ENCODE measurements at regions not wholly inside any gene's neighbourhood (a gene's known extent, or its start where the extent isn't known, plus 50 kb on each side); places are given as distances from the start of the nearest gene placed in this dataset.
"Not testable (repeated sequence)": the region's sequence is repeated elsewhere in the genome, so short reads cannot be mapped to it uniquely, and the experiment has no call there.

- H3K36me3 ChIP-seq (ENCODE audit: insufficient read depth, low read length), result no peaks in the 10 kb centered on the region
These were observed 637.0 kb upstream of the RBFOX1 start for GRCh38 chr16:6695666-6696065.

GRCh38 chr16:6694636-6695035, 638.0 kb upstream of the RBFOX1 start:
- Histone ChIP-seq H3K9me3 (ENCODE audit: control insufficient read depth, insufficient read depth, low read length) (no peaks in the 10 kb centered on the region), H3K9ac (ENCODE audit: low read depth, low read length) (no peak overlapping the region), H3K4me1 (ENCODE audit: insufficient read depth, low read length) (no peaks in the 10 kb centered on the region), H3K36me3 (ENCODE audit: insufficient read depth, low read length) (no peaks in the 10 kb centered on the region)

More at GRCh38 chr16:6695666-6696065, 637.0 kb upstream of the RBFOX1 start:
- H3K9ac ChIP-seq (ENCODE audit: low read depth, low read length), result no peak overlapping the region
- H3K9me3 ChIP-seq (ENCODE audit: control insufficient read depth, insufficient read depth, low read length), result no peaks in the 10 kb centered on the region
- no peaks in the 10 kb centered on the region for H3K4me1 ChIP-seq (ENCODE audit: insufficient read depth, low read length)

GRCh38 chr16:6693418-6693817, 639.2 kb upstream of the RBFOX1 start:
- not testable (repeated sequence) for H3K9ac ChIP-seq (ENCODE audit: low read depth, low read length); H3K4me1 ChIP-seq (ENCODE audit: insufficient read depth, low read length); H3K9me3 ChIP-seq (ENCODE audit: control insufficient read depth, insufficient read depth, low read length); H3K36me3 ChIP-seq (ENCODE audit: insufficient read depth, low read length)

- no peaks in the 10 kb centered on the region for H3K36me3 ChIP-seq (ENCODE audit: insufficient read depth, low read length)
- H3K9ac ChIP-seq (ENCODE audit: low read depth, low read length), result no peak overlapping the region
- H3K9me3 ChIP-seq (ENCODE audit: control insufficient read depth, insufficient read depth, low read length), result no peaks in the 10 kb centered on the region
- H3K4me1 ChIP-seq (ENCODE audit: insufficient read depth, low read length), result no peaks in the 10 kb centered on the region
These were observed 639.8 kb upstream of the RBFOX1 start for GRCh38 chr16:6692874-6693273.

- Histone ChIP-seq H3K4me1 (ENCODE audit: insufficient read depth, low read length) (no peaks in the 10 kb centered on the region), H3K9ac (ENCODE audit: low read depth, low read length) (no peak overlapping the region), H3K9me3 (ENCODE audit: control insufficient read depth, insufficient read depth, low read length) (no peaks in the 10 kb centered on the region), H3K36me3 (ENCODE audit: insufficient read depth, low read length) (no peaks in the 10 kb centered on the region)
These were observed 641.9 kb upstream of the RBFOX1 start for GRCh38 chr16:6690741-6691140.

- no peaks in the 10 kb centered on the region for H3K36me3 ChIP-seq (ENCODE audit: insufficient read depth, low read length)
- no peak overlapping the region for H3K9ac ChIP-seq (ENCODE audit: low read depth, low read length)
- no peaks in the 10 kb centered on the region for H3K9me3 ChIP-seq (ENCODE audit: control insufficient read depth, insufficient read depth, low read length)
- H3K4me1 ChIP-seq (ENCODE audit: insufficient read depth, low read length), result no peaks in the 10 kb centered on the region
These were observed 643.0 kb upstream of the RBFOX1 start for GRCh38 chr16:6689643-6690042.

GRCh38 chr16:6687593-6687992, 645.1 kb upstream of the RBFOX1 start:
- no peaks in the 10 kb centered on the region for H3K9me3 ChIP-seq (ENCODE audit: control insufficient read depth, insufficient read depth, low read length)
- no peak overlapping the region for H3K9ac ChIP-seq (ENCODE audit: low read depth, low read length)
- no peaks in the 10 kb centered on the region for H3K36me3 ChIP-seq (ENCODE audit: insufficient read depth, low read length)
- H3K4me1 ChIP-seq (ENCODE audit: insufficient read depth, low read length), result no peaks in the 10 kb centered on the region

- no peak overlapping the region for H3K9ac ChIP-seq (ENCODE audit: low read depth, low read length)
- no peaks in the 10 kb centered on the region for H3K36me3 ChIP-seq (ENCODE audit: insufficient read depth, low read length)
- H3K9me3 ChIP-seq (ENCODE audit: control insufficient read depth, insufficient read depth, low read length), result no peaks in the 10 kb centered on the region
- no peaks in the 10 kb centered on the region for H3K4me1 ChIP-seq (ENCODE audit: insufficient read depth, low read length)
These were observed 648.5 kb upstream of the RBFOX1 start for GRCh38 chr16:6684076-6684673.

GRCh38 chr16:6682142-6682811, 650.4 kb upstream of the RBFOX1 start:
- Histone ChIP-seq H3K36me3 (ENCODE audit: insufficient read depth, low read length) (no peaks in the 10 kb centered on the region), H3K4me1 (ENCODE audit: insufficient read depth, low read length) (no peaks in the 10 kb centered on the region), H3K9ac (ENCODE audit: low read depth, low read length) (peak overlapping the region; percentile 46; the same call in 1 of the 2 replicates), H3K9me3 (ENCODE audit: control insufficient read depth, insufficient read depth, low read length) (no peaks in the 10 kb centered on the region)

- no peaks in the 10 kb centered on the region for H3K36me3 ChIP-seq (ENCODE audit: insufficient read depth, low read length)
- H3K9ac ChIP-seq (ENCODE audit: low read depth, low read length), result no peak overlapping the region
- H3K4me1 ChIP-seq (ENCODE audit: insufficient read depth, low read length), result no peaks in the 10 kb centered on the region
- H3K9me3 ChIP-seq (ENCODE audit: control insufficient read depth, insufficient read depth, low read length), result no peaks in the 10 kb centered on the region
These were observed 654.1 kb upstream of the RBFOX1 start for GRCh38 chr16:6678586-6678985.

- Histone ChIP-seq H3K9ac (ENCODE audit: low read depth, low read length) (no peak overlapping the region), H3K9me3 (ENCODE audit: control insufficient read depth, insufficient read depth, low read length) (no peaks in the 10 kb centered on the region), H3K4me1 (ENCODE audit: insufficient read depth, low read length) (no peaks in the 10 kb centered on the region), H3K36me3 (ENCODE audit: insufficient read depth, low read length) (no peaks in the 10 kb centered on the region)
These were observed 658.6 kb upstream of the RBFOX1 start for GRCh38 chr16:6674071-6674470.

GRCh38 chr16:6672507-6672906, 660.1 kb upstream of the RBFOX1 start:
- no peaks in the 10 kb centered on the region for H3K36me3 ChIP-seq (ENCODE audit: insufficient read depth, low read length)
- no peak overlapping the region for H3K9ac ChIP-seq (ENCODE audit: low read depth, low read length)
- H3K9me3 ChIP-seq (ENCODE audit: control insufficient read depth, insufficient read depth, low read length), result no peaks in the 10 kb centered on the region
- H3K4me1 ChIP-seq (ENCODE audit: insufficient read depth, low read length), result no peaks in the 10 kb centered on the region

- Histone ChIP-seq H3K9me3 (ENCODE audit: control insufficient read depth, insufficient read depth, low read length) (no peaks in the 10 kb centered on the region), H3K4me1 (ENCODE audit: insufficient read depth, low read length) (no peaks in the 10 kb centered on the region), H3K9ac (ENCODE audit: low read depth, low read length) (no peak overlapping the region), H3K36me3 (ENCODE audit: insufficient read depth, low read length) (no peaks in the 10 kb centered on the region)
These were observed 665.3 kb upstream of the RBFOX1 start for GRCh38 chr16:6667393-6667792.

GRCh38 chr16:6665126-6665525, 667.5 kb upstream of the RBFOX1 start:
- no peaks in the 10 kb centered on the region for H3K4me1 ChIP-seq (ENCODE audit: insufficient read depth, low read length)

GRCh38 chr16:6663668-6664067, 669.0 kb upstream of the RBFOX1 start:
- no peaks in the 10 kb centered on the region for H3K36me3 ChIP-seq (ENCODE audit: insufficient read depth, low read length)
- H3K9me3 ChIP-seq (ENCODE audit: control insufficient read depth, insufficient read depth, low read length), result no peaks in the 10 kb centered on the region
- no peak overlapping the region for H3K9ac ChIP-seq (ENCODE audit: low read depth, low read length)
- no peaks in the 10 kb centered on the region for H3K4me1 ChIP-seq (ENCODE audit: insufficient read depth, low read length)

More at GRCh38 chr16:6665126-6665525, 667.5 kb upstream of the RBFOX1 start:
- H3K9me3 ChIP-seq (ENCODE audit: control insufficient read depth, insufficient read depth, low read length), result no peaks in the 10 kb centered on the region
- H3K9ac ChIP-seq (ENCODE audit: low read depth, low read length), result no peak overlapping the region
- H3K36me3 ChIP-seq (ENCODE audit: insufficient read depth, low read length), result no peaks in the 10 kb centered on the region
